Vagina (tissue), 2 donors: ENCODE measurements at regions not wholly inside any gene's neighbourhood (a gene's known extent, or its start where the extent isn't known, plus 50 kb on each side); places are given as distances from the start of the nearest gene placed in this dataset.

Experiments used
- DNase-seq, 2 donors: peaks; one replicate each; pipeline ENCODE4 v3.0.0-alpha.2; 2017; ENCODE audit errors: extremely low spot score in 2 of 2
- H3K27ac ChIP-seq: fragments of 200-600 bp; sonication (generic); one replicate; pipeline ENCODE4 v1.5.1; 2019
- H3K27me3 ChIP-seq: fragments of 200-600 bp; sonication (generic); one replicate; pipeline ENCODE4 v1.5.1; 2019
- H3K36me3 ChIP-seq, 2 donors: fragments of 200-600 bp; sonication (generic); one replicate each; pipeline ENCODE4 v1.5.1; 2017 to 2019
- H3K4me1 ChIP-seq: fragments of 200-600 bp; sonication (generic); one replicate; pipeline ENCODE4 v1.5.1; 2019
- H3K4me3 ChIP-seq, 2 donors: fragments of 200-600 bp; sonication (generic); 1 replicate in 1 of 2; 2 replicates in 1 of 2; pipeline ENCODE4 v1.5.1; 2016 to 2019
- H3K9me3 ChIP-seq: fragments of 200-600 bp; sonication (generic); one replicate; pipeline ENCODE4 v1.5.1; 2019
- POLR2A ChIP-seq, 2 donors: fragments of 450-650 bp; IDR thresholded peaks; one replicate each; pipeline ENCODE4 v1.6.1; 2017; ENCODE audit warnings: antibody characterized with exemption in 2 of 2, mild to moderate bottlenecking in 2 of 2, moderate library complexity in 2 of 2
- POLR2AphosphoS5 ChIP-seq, 2 donors: sonication (generic); formaldehyde crosslinking; IDR thresholded peaks; one replicate each; pipeline ENCODE4 v1.9.0; 2017; ENCODE audit warnings: antibody characterized with exemption in 2 of 2, mild to moderate bottlenecking in 2 of 2, low read depth in 1 of 2; ENCODE audit not compliant: insufficient read depth in 1 of 2
- intact Hi-C: fragments of 100-400 bp; cut with DNase I; formaldehyde crosslinking; loops from one replicate; pipeline ENCODE4 v1.15.1; 2023
- TF ChIP-seq, protein P1 (sequence below), 3 experiments: fragments of 450-650 bp in 2 of 3; fragments of 200-600 bp in 1 of 3; sonication (generic) in 1 of 3; IDR thresholded peaks; one replicate each; pipeline ENCODE4 v1.5.1; 2017 to 2019; ENCODE audit warnings: antibody characterized with exemption in 3 of 3, mild to moderate bottlenecking in 2 of 3, moderate library complexity in 2 of 3

DNA sequence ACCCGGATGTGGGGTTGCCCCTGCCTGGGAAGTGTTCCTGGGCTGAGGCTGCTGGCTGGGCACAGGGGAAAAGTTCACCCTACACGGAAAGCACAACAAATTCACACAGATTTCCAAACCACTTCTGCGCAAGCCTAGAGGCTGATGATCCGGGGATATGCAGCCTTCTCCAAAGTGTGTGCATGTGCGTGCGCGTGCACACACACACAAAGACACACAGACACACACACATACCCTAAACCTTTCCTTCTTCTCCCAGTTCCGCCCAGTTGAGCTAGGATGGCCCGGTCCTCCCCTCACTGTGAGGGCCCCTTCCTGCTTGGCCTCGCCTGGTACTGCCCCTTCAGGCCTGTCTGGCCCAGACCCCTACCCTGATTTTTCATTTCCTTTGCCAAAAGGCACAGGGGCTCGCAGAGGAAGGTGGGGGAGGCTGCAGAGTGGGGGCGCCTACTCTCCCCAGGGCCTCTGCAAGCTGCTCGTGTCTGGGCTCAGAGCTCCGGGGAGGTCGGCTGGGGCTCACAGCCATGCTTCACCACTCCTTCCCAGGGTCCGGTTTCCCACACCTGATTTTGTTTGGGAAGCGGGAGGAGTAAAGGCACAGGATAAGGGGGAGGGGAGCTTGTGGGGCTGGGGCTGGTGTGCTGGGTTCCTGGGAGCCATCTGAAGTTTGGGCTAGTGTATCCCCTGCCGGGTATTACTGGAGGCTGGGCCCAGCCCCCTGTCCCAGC is 144.7 kb downstream of the ENGASE start:
- H3K36me3 ChIP-seq: no peaks in the 10 kb centered on the region
- peaks cover 5% of the 10 kb centered on the region for H3K4me1 ChIP-seq
- no peaks in the 10 kb centered on the region for H3K27me3 ChIP-seq
- TF ChIP-seq, protein P1, sequence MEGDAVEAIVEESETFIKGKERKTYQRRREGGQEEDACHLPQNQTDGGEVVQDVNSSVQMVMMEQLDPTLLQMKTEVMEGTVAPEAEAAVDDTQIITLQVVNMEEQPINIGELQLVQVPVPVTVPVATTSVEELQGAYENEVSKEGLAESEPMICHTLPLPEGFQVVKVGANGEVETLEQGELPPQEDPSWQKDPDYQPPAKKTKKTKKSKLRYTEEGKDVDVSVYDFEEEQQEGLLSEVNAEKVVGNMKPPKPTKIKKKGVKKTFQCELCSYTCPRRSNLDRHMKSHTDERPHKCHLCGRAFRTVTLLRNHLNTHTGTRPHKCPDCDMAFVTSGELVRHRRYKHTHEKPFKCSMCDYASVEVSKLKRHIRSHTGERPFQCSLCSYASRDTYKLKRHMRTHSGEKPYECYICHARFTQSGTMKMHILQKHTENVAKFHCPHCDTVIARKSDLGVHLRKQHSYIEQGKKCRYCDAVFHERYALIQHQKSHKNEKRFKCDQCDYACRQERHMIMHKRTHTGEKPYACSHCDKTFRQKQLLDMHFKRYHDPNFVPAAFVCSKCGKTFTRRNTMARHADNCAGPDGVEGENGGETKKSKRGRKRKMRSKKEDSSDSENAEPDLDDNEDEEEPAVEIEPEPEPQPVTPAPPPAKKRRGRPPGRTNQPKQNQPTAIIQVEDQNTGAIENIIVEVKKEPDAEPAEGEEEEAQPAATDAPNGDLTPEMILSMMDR (IDR thresholded peaks at IDR 0.05): no peak
- no peak for TF ChIP-seq POLR2AphosphoS5 (IDR thresholded peaks at IDR 0.05; ENCODE audit: insufficient read depth in 1 of 2, low read depth in 1 of 2)
- no peak for TF ChIP-seq POLR2A (IDR thresholded peaks at IDR 0.05)
- intact Hi-C loops: loop anchor here (1.0 kb wide), 1 partner anchor 9 kb away; no protein-coding TSS in a partner anchor
- no peaks in the 10 kb centered on the region for H3K9me3 ChIP-seq
- no peak overlapping the region for H3K4me3 ChIP-seq
- no peak for DNase-seq
- no peak overlapping the region for H3K27ac ChIP-seq

DNA sequence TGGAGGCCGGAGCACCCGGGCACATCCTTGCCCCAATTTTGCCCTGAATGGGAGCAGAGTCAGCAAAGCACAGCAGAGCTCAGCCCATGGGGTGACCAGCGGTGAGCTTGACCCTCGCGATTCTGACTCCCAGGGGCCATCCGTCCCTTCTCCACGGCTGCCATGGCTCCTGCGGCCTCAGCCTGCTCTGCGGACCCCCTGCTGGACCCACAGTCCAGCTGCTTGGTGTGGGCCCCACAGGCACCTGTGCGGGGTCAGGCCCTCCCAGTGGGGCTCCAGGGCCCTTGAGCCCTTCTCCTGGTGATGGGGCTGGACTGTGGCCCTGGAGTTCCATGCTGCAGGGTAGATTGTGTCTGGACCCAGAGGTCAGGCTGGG is 144.2 kb downstream of the ENGASE start:
- DNase-seq: no peak
- H3K27ac ChIP-seq: no peak overlapping the region
- H3K27me3 ChIP-seq: no peaks in the 10 kb centered on the region
- intact Hi-C loops: loop anchor here (1.0 kb wide), 1 partner anchor 9 kb away; no protein-coding TSS in a partner anchor
- no peak for TF ChIP-seq POLR2A (IDR thresholded peaks at IDR 0.05)
- no peak for TF ChIP-seq POLR2AphosphoS5 (IDR thresholded peaks at IDR 0.05; ENCODE audit: insufficient read depth in 1 of 2, low read depth in 1 of 2)
- TF ChIP-seq, protein P1 (IDR thresholded peaks at IDR 0.05): no peak
- H3K36me3 ChIP-seq: no peaks in the 10 kb centered on the region
- H3K4me3 ChIP-seq: no peak overlapping the region
- no peaks in the 10 kb centered on the region for H3K9me3 ChIP-seq
- peaks cover 5% of the 10 kb centered on the region for H3K4me1 ChIP-seq

DNA sequence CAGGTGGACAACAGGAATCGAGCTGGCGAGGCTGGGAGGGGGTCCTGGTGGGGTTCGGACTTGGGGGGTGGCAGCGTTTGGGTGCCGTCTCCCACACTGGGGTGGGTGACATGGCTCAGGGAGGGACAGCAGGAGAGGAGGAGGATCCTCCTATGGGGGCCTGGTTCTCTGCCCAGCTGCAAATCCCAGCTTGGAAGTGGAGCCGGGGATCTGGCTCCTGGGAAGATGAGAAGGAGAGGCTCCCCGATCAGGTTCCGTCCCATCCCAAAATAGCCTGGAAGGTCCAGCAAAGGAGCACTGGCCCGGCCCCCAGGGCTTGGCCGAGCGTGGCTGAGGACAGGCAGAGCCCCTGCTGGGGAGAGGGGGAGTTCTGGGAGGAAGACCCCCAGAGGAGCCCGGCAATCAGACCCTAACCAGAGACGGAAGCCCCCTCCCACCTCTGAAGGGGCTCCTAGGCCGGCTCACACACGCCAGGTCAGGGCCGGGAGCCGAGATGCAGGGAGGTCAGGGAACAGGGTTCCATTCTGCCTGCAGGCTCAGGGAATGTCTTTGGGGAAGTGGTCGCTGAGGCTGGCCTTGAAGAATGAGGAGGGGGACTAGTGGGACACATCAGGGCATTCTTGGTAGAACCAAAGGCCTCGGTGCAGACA is 143.7 kb downstream of the ENGASE start:
- intact Hi-C loops: no loop called here
- Histone ChIP-seq H3K4me3 (no peak overlapping the region), H3K4me1 (peaks cover 5% of the 10 kb centered on the region), H3K27me3 (no peaks in the 10 kb centered on the region), H3K27ac (no peak overlapping the region), H3K36me3 (no peaks in the 10 kb centered on the region), H3K9me3 (no peaks in the 10 kb centered on the region)
- TF ChIP-seq, protein P1 (IDR thresholded peaks at IDR 0.05): no peak
- TF ChIP-seq POLR2AphosphoS5 (IDR thresholded peaks at IDR 0.05; ENCODE audit: insufficient read depth in 1 of 2, low read depth in 1 of 2) (no peak), POLR2A (IDR thresholded peaks at IDR 0.05) (no peak)
- DNase-seq: no peak

DNA sequence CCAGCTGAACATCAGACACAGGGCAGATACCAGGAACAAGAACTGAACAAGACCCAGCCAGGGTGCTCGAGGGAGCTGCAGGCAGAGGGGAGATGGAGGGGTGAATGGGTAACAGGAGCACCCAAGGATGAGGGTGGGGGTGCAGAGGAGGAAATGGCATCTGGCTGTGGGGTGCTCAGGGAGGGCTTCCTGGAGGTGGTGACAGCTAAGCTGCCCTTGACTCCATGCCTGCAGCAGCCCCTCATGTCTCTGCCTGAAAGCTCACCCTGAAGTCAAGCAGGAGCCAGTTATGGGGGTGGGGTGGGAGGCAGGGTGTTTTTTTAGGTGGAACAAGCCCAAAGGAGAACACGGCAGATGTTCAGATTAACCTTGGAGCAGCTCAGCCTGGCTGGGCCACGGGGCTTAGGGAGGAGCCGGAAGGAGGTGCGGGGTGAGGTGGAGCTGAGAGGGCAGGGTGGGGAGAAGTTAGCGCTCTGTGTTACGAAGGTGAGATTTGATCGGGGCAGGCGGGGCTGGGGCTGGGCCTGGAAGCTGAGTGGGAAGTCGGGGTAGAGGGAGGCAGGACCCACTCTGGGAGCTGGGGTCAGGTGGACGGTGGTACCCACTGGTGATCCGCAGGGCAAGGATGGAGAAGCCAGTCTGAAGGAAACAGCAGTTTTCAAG is 143.0 kb downstream of the ENGASE start:
- Histone ChIP-seq H3K36me3 (no peaks in the 10 kb centered on the region), H3K27ac (no peak overlapping the region), H3K4me1 (peaks cover 5% of the 10 kb centered on the region), H3K27me3 (no peaks in the 10 kb centered on the region), H3K4me3 (no peak overlapping the region), H3K9me3 (no peaks in the 10 kb centered on the region)
- TF ChIP-seq, protein P1 (IDR thresholded peaks at IDR 0.05): no peak
- TF ChIP-seq POLR2AphosphoS5 (IDR thresholded peaks at IDR 0.05; ENCODE audit: insufficient read depth in 1 of 2, low read depth in 1 of 2): no peak
- no peak for TF ChIP-seq POLR2A (IDR thresholded peaks at IDR 0.05)
- intact Hi-C loops: no loop called here
- no peak for DNase-seq
